Kidney capillary endothelial cell (primary cell): ENCODE measurements at regions not wholly inside any gene's neighbourhood (a gene's known extent, or its start where the extent isn't known, plus 50 kb on each side); places are given as distances from the start of the nearest gene placed in this dataset.

ENCODE experiments used
- DNase-seq: peaks from one replicate; pipeline ENCODE4 v3.0.0-alpha.2; 2018; ENCODE audit warnings: low spot score

DNA sequence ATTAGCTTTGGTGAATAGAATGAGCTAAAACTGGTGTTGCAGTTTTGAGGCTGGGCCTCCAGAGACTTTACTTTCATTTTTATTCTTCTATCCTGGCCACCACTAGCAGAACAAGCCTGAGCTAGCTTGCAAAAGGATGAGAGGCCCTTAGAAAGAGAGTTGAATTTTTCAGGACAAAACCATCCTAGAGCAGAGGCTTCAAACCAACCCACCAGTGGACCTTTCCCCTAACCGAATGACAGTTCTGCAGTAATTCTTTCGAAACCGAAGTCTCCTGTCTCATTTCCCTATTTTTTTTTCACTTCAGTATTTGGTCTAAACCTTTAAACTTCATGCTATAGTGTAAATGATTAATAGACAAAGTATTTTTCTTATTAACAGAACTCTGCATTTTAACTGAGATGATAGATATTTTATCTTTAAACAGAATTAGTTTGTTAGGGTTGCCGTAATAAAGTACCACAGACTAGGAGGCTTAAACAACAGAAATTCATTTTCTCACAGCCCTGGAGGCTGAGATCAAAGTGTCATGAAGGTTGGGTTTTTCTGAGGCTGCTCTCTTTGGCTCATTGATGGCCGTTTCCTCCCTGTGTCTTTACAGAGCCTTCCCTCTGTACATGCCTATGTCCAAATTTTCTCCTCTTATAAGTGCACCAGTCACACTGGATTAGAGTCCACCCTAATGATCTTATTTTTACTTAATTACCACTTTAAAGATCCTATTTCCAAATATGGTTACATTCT lies 80.6 kb upstream of the PAK5 start:
- DNase-seq = no peak

DNA sequence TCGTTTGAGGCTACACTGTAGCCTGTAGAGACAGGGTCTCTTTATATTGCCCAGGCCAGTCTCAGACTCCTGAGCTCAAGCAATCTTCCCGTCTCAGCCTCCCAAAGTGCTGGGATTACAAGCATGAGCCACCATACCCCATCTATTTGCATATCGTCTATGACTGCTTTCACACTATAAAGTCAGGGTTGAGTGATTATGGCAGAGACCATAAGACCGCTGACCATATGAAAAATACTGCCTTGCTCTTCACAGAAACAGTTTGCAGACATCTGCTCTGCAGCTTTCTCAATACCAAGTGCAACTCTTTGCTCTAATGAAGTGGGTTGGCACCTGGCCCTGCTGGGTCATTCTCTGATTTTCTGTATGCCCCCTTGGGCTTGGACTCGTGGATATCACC lies 79.5 kb upstream of the PAK5 start:
- no peak for DNase-seq

- no peak for DNase-seq
Measured at GRCh38 chr20:9916761-9917160, 77.9 kb upstream of the PAK5 start.

DNA sequence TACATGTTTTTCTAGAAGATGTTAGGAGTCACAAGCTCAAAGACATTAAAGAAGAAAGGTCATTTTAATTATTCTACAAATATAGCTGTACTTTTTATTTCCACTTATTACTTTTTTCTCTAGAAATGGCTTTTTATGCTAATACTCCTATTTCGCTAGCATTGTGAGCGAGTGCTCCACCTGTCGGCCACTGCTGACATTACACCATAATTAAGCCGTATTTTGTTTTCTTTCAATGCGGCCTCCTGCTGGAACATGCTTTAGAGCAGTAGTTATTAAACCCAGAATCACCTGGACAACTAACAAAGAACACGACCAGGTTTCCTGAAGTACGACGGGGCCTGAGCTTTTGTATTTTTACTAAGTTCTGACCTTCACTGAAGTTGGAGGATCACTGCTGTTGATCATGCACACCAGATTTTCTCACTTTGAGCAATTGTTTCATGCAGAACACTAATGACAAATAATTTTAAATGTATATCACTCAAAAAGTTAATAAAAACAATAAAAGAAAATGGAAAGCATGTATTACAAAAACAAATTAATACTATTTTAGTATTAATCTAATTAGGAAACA lies 74.1 kb upstream of the PAK5 start:
- DNase-seq = peak; percentile 30

- no peak for DNase-seq
Measured at GRCh38 chr20:9912290-9912689, 73.4 kb upstream of the PAK5 start.

- DNase-seq = no peak
Measured at GRCh38 chr20:9911519-9911918, 72.6 kb upstream of the PAK5 start.

DNA sequence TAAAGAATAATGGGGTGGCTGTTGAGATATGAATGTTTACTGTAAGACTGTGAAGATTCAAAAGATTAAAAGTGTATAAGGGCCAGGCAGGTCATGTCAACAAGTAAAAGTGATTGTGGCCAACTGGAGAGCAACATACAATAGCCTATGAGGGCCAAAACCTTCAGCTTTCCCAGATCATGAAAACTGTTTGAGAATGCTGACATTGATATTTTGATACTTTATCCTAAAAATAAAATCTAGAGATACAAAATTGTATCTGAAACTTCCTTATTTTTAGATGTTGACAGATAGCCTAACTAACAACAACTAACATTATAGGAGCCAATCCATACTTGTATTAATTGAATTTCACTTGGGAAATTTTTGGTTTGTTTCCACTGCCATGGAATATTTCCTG lies 70.3 kb upstream of the PAK5 start:
- DNase-seq = no peak

DNA sequence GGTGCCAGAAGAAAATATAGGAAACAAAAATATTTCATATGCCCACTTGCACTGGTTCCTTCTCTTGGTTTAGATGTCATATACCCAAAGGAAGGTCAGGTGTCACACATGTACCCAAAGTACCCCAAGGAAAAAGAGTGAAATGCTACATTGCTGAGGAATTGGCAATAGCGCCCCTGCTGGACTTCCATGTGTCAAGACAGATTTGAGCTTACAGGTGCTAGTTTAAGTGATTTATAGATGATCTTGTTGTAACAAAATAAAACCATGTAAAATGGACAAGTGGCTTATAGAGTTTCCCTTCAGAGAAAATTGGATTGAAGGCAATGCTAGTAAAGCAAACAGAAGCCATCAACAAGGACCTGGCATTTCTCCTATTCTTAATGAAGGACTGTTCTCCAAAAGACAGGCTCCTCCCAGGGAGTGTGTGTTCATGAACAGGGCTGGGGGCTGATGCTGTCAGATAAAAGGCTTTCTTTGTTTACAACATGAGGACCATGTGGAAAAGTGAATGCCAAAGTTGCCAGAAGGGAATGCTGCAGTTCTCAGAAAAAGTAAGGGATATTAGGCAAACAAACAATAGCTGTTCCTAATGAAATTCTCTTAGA lies 64.3 kb upstream of the PAK5 start:
- DNase-seq = no peak

GRCh38 chr20:9889270-9889981 lies 50.5 kb upstream of the PAK5 start:
- DNase-seq = no peak
